Fibroblast of lung (primary cell): ENCODE measurements at regions not wholly inside any gene's neighbourhood (a gene's known extent, or its start where the extent isn't known, plus 50 kb on each side); places are given as distances from the start of the nearest gene placed in this dataset.

Experiments used
- DNase-seq, 2 donors: peaks; one replicate each; pipeline versions ENCODE4 v3.0.0 to v3.0.0-alpha.2; 2010; ENCODE audit warnings: low read depth in 2 of 2
- H2AFZ ChIP-seq: 2 replicates; pipeline ENCODE4 v1.5.1; 2012; ENCODE audit warnings: low read length, control low read depth, inconsistent platforms
- H3K27ac ChIP-seq: 2 replicates; pipeline ENCODE4 v1.5.1; 2011; ENCODE audit warnings: low read length, control low read depth; ENCODE audit not compliant: insufficient read depth
- H3K27me3 ChIP-seq: 2 replicates; pipeline ENCODE4 v1.5.1; 2011; ENCODE audit warnings: mild to moderate bottlenecking, low read length; ENCODE audit not compliant: control insufficient read depth, insufficient read depth
- H3K36me3 ChIP-seq: 2 replicates; pipeline ENCODE4 v1.5.1; 2011; ENCODE audit warnings: low read length; ENCODE audit not compliant: control insufficient read depth, insufficient read depth
- H3K4me1 ChIP-seq: 2 replicates; pipeline ENCODE4 v1.5.1; 2011; ENCODE audit warnings: low read length; ENCODE audit not compliant: control insufficient read depth, insufficient read depth; ENCODE audit errors: extremely low read depth
- H3K4me2 ChIP-seq: 2 replicates; pipeline ENCODE4 v1.5.1; 2011; ENCODE audit warnings: low read length, control low read depth; ENCODE audit not compliant: insufficient read depth; ENCODE audit errors: extremely low read depth
- H3K4me3 ChIP-seq, 4 experiments: fragments of 200-600 bp in 1 of 4; sonication (generic) in 1 of 4; replicated peaks in 1 of 4; 2 replicates each; pipeline ENCODE4 v1.5.1; 2011 to 2016; ENCODE audit warnings: low read length in 4 of 4, low read depth in 3 of 4, mild to moderate bottlenecking in 3 of 4, control low read depth in 2 of 4, inconsistent platforms in 1 of 4, mixed read lengths in 1 of 4; ENCODE audit not compliant: insufficient read depth in 1 of 4; ENCODE audit errors: control extremely low read depth in 1 of 4
- H3K79me2 ChIP-seq: 2 replicates; pipeline ENCODE4 v1.5.1; 2012; ENCODE audit warnings: mild to moderate bottlenecking, low read length, inconsistent platforms; ENCODE audit not compliant: control insufficient read depth, insufficient read depth
- H3K9ac ChIP-seq: 2 replicates; pipeline ENCODE4 v1.5.1; 2011; ENCODE audit warnings: mild to moderate bottlenecking, low read length, control low read depth; ENCODE audit not compliant: insufficient read depth
- H3K9me3 ChIP-seq: 2 replicates; pipeline ENCODE4 v1.5.1; 2012; ENCODE audit warnings: low read depth, low read length; ENCODE audit not compliant: control insufficient read depth, insufficient read depth
- H4K20me1 ChIP-seq: 2 replicates; pipeline ENCODE4 v1.5.1; 2011; ENCODE audit warnings: low read length; ENCODE audit not compliant: control insufficient read depth, insufficient read depth; ENCODE audit errors: extremely low read depth
- EZH2 ChIP-seq: IDR thresholded peaks from 2 replicates; pipeline ENCODE4 v1.5.1; 2012; ENCODE audit warnings: low read length, control low read depth, mild to moderate bottlenecking; ENCODE audit errors: missing control alignments
- TF ChIP-seq, protein P1 (sequence below), 2 donors: IDR thresholded peaks in 1 of 2; conservative IDR thresholded peaks in 1 of 2; 1 replicate in 1 of 2; 2 replicates in 1 of 2; pipeline ENCODE4 v1.5.1; 2011 to 2012; ENCODE audit warnings: low read length in 2 of 2, control low read depth in 1 of 2, inconsistent platforms in 1 of 2, low read depth in 1 of 2, mild to moderate bottlenecking in 1 of 2

GRCh38 chr1:22283596-22283995 lies 140.7 kb upstream of the WNT4 start:
- Histone ChIP-seq H3K4me2 (no peak overlapping the region), H3K9me3 (no peaks in the 10 kb centered on the region), H2AFZ (no peak overlapping the region), H3K9ac (no peak overlapping the region), H3K79me2 (no peaks in the 10 kb centered on the region), H3K4me1 (no peaks in the 10 kb centered on the region), H3K27me3 (peaks cover 12% of the 10 kb centered on the region), H3K4me3 (no peak overlapping the region), H4K20me1 (no peaks in the 10 kb centered on the region), H3K36me3 (no peaks in the 10 kb centered on the region), H3K27ac (no peak overlapping the region)
- TF ChIP-seq EZH2, result no peak
- TF ChIP-seq, protein P1, sequence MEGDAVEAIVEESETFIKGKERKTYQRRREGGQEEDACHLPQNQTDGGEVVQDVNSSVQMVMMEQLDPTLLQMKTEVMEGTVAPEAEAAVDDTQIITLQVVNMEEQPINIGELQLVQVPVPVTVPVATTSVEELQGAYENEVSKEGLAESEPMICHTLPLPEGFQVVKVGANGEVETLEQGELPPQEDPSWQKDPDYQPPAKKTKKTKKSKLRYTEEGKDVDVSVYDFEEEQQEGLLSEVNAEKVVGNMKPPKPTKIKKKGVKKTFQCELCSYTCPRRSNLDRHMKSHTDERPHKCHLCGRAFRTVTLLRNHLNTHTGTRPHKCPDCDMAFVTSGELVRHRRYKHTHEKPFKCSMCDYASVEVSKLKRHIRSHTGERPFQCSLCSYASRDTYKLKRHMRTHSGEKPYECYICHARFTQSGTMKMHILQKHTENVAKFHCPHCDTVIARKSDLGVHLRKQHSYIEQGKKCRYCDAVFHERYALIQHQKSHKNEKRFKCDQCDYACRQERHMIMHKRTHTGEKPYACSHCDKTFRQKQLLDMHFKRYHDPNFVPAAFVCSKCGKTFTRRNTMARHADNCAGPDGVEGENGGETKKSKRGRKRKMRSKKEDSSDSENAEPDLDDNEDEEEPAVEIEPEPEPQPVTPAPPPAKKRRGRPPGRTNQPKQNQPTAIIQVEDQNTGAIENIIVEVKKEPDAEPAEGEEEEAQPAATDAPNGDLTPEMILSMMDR (conservative IDR thresholded peaks at IDR 0.05 in 1 of 2, IDR thresholded peaks at IDR 0.05 in 1 of 2; ENCODE audit: low read depth in 1 of 2, low read length in 2 of 2), result no peak
- DNase-seq, result no peak

DNA sequence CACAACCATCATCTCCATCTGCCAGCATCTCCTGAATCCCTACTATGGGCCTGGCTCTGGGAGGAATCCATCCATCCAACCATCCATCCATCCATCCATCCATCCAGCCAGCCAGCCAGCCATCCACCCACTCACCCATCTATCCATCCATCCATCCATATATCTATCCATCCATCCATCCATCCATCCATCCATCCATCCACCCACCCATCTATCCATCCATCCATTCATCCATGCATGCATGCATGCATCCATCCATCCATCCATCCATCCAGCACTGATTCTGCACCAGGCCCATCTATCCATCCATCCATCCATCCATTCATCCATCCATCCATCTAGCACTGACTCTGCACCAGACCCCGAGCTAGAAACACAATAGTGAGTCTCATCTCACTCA lies 141.3 kb upstream of the WNT4 start:
- H3K9ac ChIP-seq, result no peak overlapping the region
- no peak overlapping the region for H3K4me3 ChIP-seq
- no peaks in the 10 kb centered on the region for H4K20me1 ChIP-seq
- no peak overlapping the region for H3K27ac ChIP-seq
- no peaks in the 10 kb centered on the region for H3K36me3 ChIP-seq
- TF ChIP-seq, protein P1 (conservative IDR thresholded peaks at IDR 0.05 in 1 of 2, IDR thresholded peaks at IDR 0.05 in 1 of 2; ENCODE audit: low read depth in 1 of 2, low read length in 2 of 2), result no peak
- TF ChIP-seq EZH2, result no peak
- H3K4me2 ChIP-seq, result no peak overlapping the region
- H3K9me3 ChIP-seq, result no peaks in the 10 kb centered on the region
- H3K27me3 ChIP-seq, result peaks cover 12% of the 10 kb centered on the region
- H2AFZ ChIP-seq, result no peak overlapping the region
- DNase-seq, result no peak
- H3K4me1 ChIP-seq, result no peaks in the 10 kb centered on the region
- H3K79me2 ChIP-seq, result no peaks in the 10 kb centered on the region

- Histone ChIP-seq H3K4me1 (no peaks in the 10 kb centered on the region), H3K79me2 (no peaks in the 10 kb centered on the region), H3K27ac (no peak overlapping the region), H2AFZ (no peak overlapping the region), H4K20me1 (peaks cover 2% of the 10 kb centered on the region), H3K4me2 (no peak overlapping the region), H3K27me3 (peaks cover 12% of the 10 kb centered on the region), H3K4me3 (no peak overlapping the region), H3K36me3 (no peaks in the 10 kb centered on the region), H3K9ac (no peak overlapping the region), H3K9me3 (no peaks in the 10 kb centered on the region)
- DNase-seq, result no peak
- no peak for TF ChIP-seq EZH2
Measured at GRCh38 chr1:22284906-22285548, 142.1 kb upstream of the WNT4 start.
